ENCODE measurements at regions not wholly inside any gene's neighbourhood (a gene's known extent, or its start where the extent isn't known, plus 50 kb on each side); places are given as distances from the start of the nearest gene placed in this dataset.

- TF ChIP-seq, protein P1, sequence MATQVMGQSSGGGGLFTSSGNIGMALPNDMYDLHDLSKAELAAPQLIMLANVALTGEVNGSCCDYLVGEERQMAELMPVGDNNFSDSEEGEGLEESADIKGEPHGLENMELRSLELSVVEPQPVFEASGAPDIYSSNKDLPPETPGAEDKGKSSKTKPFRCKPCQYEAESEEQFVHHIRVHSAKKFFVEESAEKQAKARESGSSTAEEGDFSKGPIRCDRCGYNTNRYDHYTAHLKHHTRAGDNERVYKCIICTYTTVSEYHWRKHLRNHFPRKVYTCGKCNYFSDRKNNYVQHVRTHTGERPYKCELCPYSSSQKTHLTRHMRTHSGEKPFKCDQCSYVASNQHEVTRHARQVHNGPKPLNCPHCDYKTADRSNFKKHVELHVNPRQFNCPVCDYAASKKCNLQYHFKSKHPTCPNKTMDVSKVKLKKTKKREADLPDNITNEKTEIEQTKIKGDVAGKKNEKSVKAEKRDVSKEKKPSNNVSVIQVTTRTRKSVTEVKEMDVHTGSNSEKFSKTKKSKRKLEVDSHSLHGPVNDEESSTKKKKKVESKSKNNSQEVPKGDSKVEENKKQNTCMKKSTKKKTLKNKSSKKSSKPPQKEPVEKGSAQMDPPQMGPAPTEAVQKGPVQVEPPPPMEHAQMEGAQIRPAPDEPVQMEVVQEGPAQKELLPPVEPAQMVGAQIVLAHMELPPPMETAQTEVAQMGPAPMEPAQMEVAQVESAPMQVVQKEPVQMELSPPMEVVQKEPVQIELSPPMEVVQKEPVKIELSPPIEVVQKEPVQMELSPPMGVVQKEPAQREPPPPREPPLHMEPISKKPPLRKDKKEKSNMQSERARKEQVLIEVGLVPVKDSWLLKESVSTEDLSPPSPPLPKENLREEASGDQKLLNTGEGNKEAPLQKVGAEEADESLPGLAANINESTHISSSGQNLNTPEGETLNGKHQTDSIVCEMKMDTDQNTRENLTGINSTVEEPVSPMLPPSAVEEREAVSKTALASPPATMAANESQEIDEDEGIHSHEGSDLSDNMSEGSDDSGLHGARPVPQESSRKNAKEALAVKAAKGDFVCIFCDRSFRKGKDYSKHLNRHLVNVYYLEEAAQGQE (IDR thresholded peaks at IDR 0.05; ENCODE audit: unreplicated experiment): no peak
- TF ChIP-seq CTCF (conservative IDR thresholded peaks at IDR 0.05; ENCODE audit: low read depth in 2 of 2) (no peak), NANOG (IDR thresholded peaks at IDR 0.05; ENCODE audit: borderline replicate concordance) (no peak), EZH2phosphoT487 (IDR thresholded peaks at IDR 0.05; ENCODE audit: unreplicated experiment) (no peak), POLR2AphosphoS5 (IDR thresholded peaks at IDR 0.05; ENCODE audit: low read depth) (no peak), EZH2 (IDR thresholded peaks at IDR 0.05; ENCODE audit: low read depth, unreplicated experiment) (no peak), ETS1 (IDR thresholded peaks at IDR 0.05) (no peak), CREB1 (CRISPR knock-in tag; IDR thresholded peaks at IDR 0.05; ENCODE audit: low read depth) (no peak), JUNB (IDR thresholded peaks at IDR 0.05; ENCODE audit: unreplicated experiment) (no peak)
Observed at GRCh38 chr2:204069804-204070203, 133.2 kb downstream of the ICOS start.

All from GM23338 (cell line).